ENCODE measurements at regions not wholly inside any gene's neighbourhood (a gene's known extent, or its start where the extent isn't known, plus 50 kb on each side); places are given as distances from the start of the nearest gene placed in this dataset.

- no peaks in the 10 kb centered on the region for H3K27me3 ChIP-seq (ENCODE audit: insufficient read depth, low read length)
- H3K36me3 ChIP-seq (ENCODE audit: insufficient read depth, low read depth, low read length): no peaks in the 10 kb centered on the region
- H3K4me3 ChIP-seq (ENCODE audit: low read length): no peak overlapping the region
- H3K9ac ChIP-seq (ENCODE audit: low read depth, low read length): no peak overlapping the region
- H3K27ac ChIP-seq (ENCODE audit: low read length): no peak overlapping the region
- H3K9me3 ChIP-seq (ENCODE audit: insufficient read depth, low read depth, low read length): no peaks in the 10 kb centered on the region
- no peaks in the 10 kb centered on the region for H3K4me1 ChIP-seq (ENCODE audit: insufficient read depth, low read length)
These were observed 243.2 kb upstream of the NR5A2 start for GRCh38 chr1:199784138-199784895.

- H3K4me3 ChIP-seq (ENCODE audit: low read length): no peak overlapping the region
- H3K27ac ChIP-seq (ENCODE audit: low read length): no peak overlapping the region
- no peaks in the 10 kb centered on the region for H3K27me3 ChIP-seq (ENCODE audit: insufficient read depth, low read length)
- no peaks in the 10 kb centered on the region for H3K36me3 ChIP-seq (ENCODE audit: insufficient read depth, low read depth, low read length)
- H3K9ac ChIP-seq (ENCODE audit: low read depth, low read length): no peak overlapping the region
- H3K9me3 ChIP-seq (ENCODE audit: insufficient read depth, low read depth, low read length): no peaks in the 10 kb centered on the region
- H3K4me1 ChIP-seq (ENCODE audit: insufficient read depth, low read length): no peaks in the 10 kb centered on the region; the same call in 1 of the 2 replicates
These were observed 240.8 kb upstream of the NR5A2 start for GRCh38 chr1:199786695-199787094.

- Histone ChIP-seq H3K9me3 (ENCODE audit: insufficient read depth, low read depth, low read length) (no peaks in the 10 kb centered on the region), H3K4me3 (ENCODE audit: low read length) (no peak overlapping the region), H3K27ac (ENCODE audit: low read length) (no peak overlapping the region), H3K9ac (ENCODE audit: low read depth, low read length) (no peak overlapping the region), H3K4me1 (ENCODE audit: insufficient read depth, low read length) (peaks cover 4% of the 10 kb centered on the region; the same call in 1 of the 2 replicates), H3K36me3 (ENCODE audit: insufficient read depth, low read depth, low read length) (no peaks in the 10 kb centered on the region), H3K27me3 (ENCODE audit: insufficient read depth, low read length) (no peaks in the 10 kb centered on the region)
These were observed 238.4 kb upstream of the NR5A2 start for GRCh38 chr1:199789141-199789540.

GRCh38 chr1:199791495-199791894, 236.0 kb upstream of the NR5A2 start:
- no peak overlapping the region for H3K4me3 ChIP-seq (ENCODE audit: low read length)
- H3K9me3 ChIP-seq (ENCODE audit: insufficient read depth, low read depth, low read length): no peaks in the 10 kb centered on the region
- no peaks in the 10 kb centered on the region for H3K36me3 ChIP-seq (ENCODE audit: insufficient read depth, low read depth, low read length)
- no peaks in the 10 kb centered on the region for H3K27me3 ChIP-seq (ENCODE audit: insufficient read depth, low read length)
- no peak overlapping the region for H3K9ac ChIP-seq (ENCODE audit: low read depth, low read length)
- H3K27ac ChIP-seq (ENCODE audit: low read length): no peak overlapping the region
- peaks cover 4% of the 10 kb centered on the region; the same call in 1 of the 2 replicates for H3K4me1 ChIP-seq (ENCODE audit: insufficient read depth, low read length)

- H3K9me3 ChIP-seq (ENCODE audit: insufficient read depth, low read depth, low read length): no peaks in the 10 kb centered on the region
- H3K27me3 ChIP-seq (ENCODE audit: insufficient read depth, low read length): no peaks in the 10 kb centered on the region
- H3K27ac ChIP-seq (ENCODE audit: low read length): no peak overlapping the region
- no peak overlapping the region for H3K9ac ChIP-seq (ENCODE audit: low read depth, low read length)
- no peaks in the 10 kb centered on the region for H3K36me3 ChIP-seq (ENCODE audit: insufficient read depth, low read depth, low read length)
- peaks cover 4% of the 10 kb centered on the region; the same call in 1 of the 2 replicates for H3K4me1 ChIP-seq (ENCODE audit: insufficient read depth, low read length)
- no peak overlapping the region for H3K4me3 ChIP-seq (ENCODE audit: low read length)
These were observed 234.6 kb upstream of the NR5A2 start for GRCh38 chr1:199792874-199793273.

GRCh38 chr1:199794105-199794863, 233.2 kb upstream of the NR5A2 start:
- H3K4me3 ChIP-seq (ENCODE audit: low read length): no peak overlapping the region

GRCh38 chr1:199799116-199799515, 228.4 kb upstream of the NR5A2 start:
- Histone ChIP-seq H3K36me3 (ENCODE audit: insufficient read depth, low read depth, low read length) (no peaks in the 10 kb centered on the region), H3K9ac (ENCODE audit: low read depth, low read length) (no peak overlapping the region), H3K27ac (ENCODE audit: low read length) (no peak overlapping the region), H3K9me3 (ENCODE audit: insufficient read depth, low read depth, low read length) (no peaks in the 10 kb centered on the region), H3K4me1 (ENCODE audit: insufficient read depth, low read length) (no peaks in the 10 kb centered on the region; the same call in 1 of the 2 replicates), H3K4me3 (ENCODE audit: low read length) (no peak overlapping the region), H3K27me3 (ENCODE audit: insufficient read depth, low read length) (no peaks in the 10 kb centered on the region)

More at GRCh38 chr1:199794105-199794863, 233.2 kb upstream of the NR5A2 start:
- Histone ChIP-seq H3K27ac (ENCODE audit: low read length) (no peak overlapping the region), H3K27me3 (ENCODE audit: insufficient read depth, low read length) (no peaks in the 10 kb centered on the region), H3K4me1 (ENCODE audit: insufficient read depth, low read length) (peaks cover 4% of the 10 kb centered on the region; the same call in 1 of the 2 replicates), H3K9me3 (ENCODE audit: insufficient read depth, low read depth, low read length) (no peaks in the 10 kb centered on the region), H3K36me3 (ENCODE audit: insufficient read depth, low read depth, low read length) (no peaks in the 10 kb centered on the region), H3K9ac (ENCODE audit: low read depth, low read length) (no peak overlapping the region)

GRCh38 chr1:199804526-199804925, 223.0 kb upstream of the NR5A2 start:
- Histone ChIP-seq H3K4me3 (ENCODE audit: low read length) (no peak overlapping the region), H3K36me3 (ENCODE audit: insufficient read depth, low read depth, low read length) (no peaks in the 10 kb centered on the region), H3K9ac (ENCODE audit: low read depth, low read length) (no peak overlapping the region), H3K9me3 (ENCODE audit: insufficient read depth, low read depth, low read length) (no peaks in the 10 kb centered on the region), H3K27ac (ENCODE audit: low read length) (no peak overlapping the region), H3K4me1 (ENCODE audit: insufficient read depth, low read length) (no peaks in the 10 kb centered on the region; the same call in 1 of the 2 replicates), H3K27me3 (ENCODE audit: insufficient read depth, low read length) (no peaks in the 10 kb centered on the region)

GRCh38 chr1:199808110-199808870, 219.2 kb upstream of the NR5A2 start:
- no peak overlapping the region for H3K4me3 ChIP-seq (ENCODE audit: low read length)
- H3K4me1 ChIP-seq (ENCODE audit: insufficient read depth, low read length): no peaks in the 10 kb centered on the region; the same call in 1 of the 2 replicates
- H3K27ac ChIP-seq (ENCODE audit: low read length): no peak overlapping the region
- H3K9ac ChIP-seq (ENCODE audit: low read depth, low read length): no peak overlapping the region
- no peaks in the 10 kb centered on the region for H3K9me3 ChIP-seq (ENCODE audit: insufficient read depth, low read depth, low read length)
- no peaks in the 10 kb centered on the region for H3K36me3 ChIP-seq (ENCODE audit: insufficient read depth, low read depth, low read length)
- no peaks in the 10 kb centered on the region for H3K27me3 ChIP-seq (ENCODE audit: insufficient read depth, low read length)

- H3K4me3 ChIP-seq (ENCODE audit: low read length): no peak overlapping the region
- H3K4me1 ChIP-seq (ENCODE audit: insufficient read depth, low read length): no peaks in the 10 kb centered on the region
- no peak overlapping the region for H3K27ac ChIP-seq (ENCODE audit: low read length)
- H3K9ac ChIP-seq (ENCODE audit: low read depth, low read length): no peak overlapping the region
- no peaks in the 10 kb centered on the region for H3K9me3 ChIP-seq (ENCODE audit: insufficient read depth, low read depth, low read length)
- no peaks in the 10 kb centered on the region for H3K36me3 ChIP-seq (ENCODE audit: insufficient read depth, low read depth, low read length)
- no peaks in the 10 kb centered on the region for H3K27me3 ChIP-seq (ENCODE audit: insufficient read depth, low read length)
These were observed 218.2 kb upstream of the NR5A2 start for GRCh38 chr1:199809311-199809710.

GRCh38 chr1:199811163-199811562, 216.3 kb upstream of the NR5A2 start:
- Histone ChIP-seq H3K36me3 (ENCODE audit: insufficient read depth, low read depth, low read length) (no peaks in the 10 kb centered on the region), H3K9ac (ENCODE audit: low read depth, low read length) (no peak overlapping the region), H3K9me3 (ENCODE audit: insufficient read depth, low read depth, low read length) (no peaks in the 10 kb centered on the region; the same call in 1 of the 2 replicates), H3K27me3 (ENCODE audit: insufficient read depth, low read length) (no peaks in the 10 kb centered on the region), H3K4me1 (ENCODE audit: insufficient read depth, low read length) (no peaks in the 10 kb centered on the region), H3K27ac (ENCODE audit: low read length) (no peak overlapping the region), H3K4me3 (ENCODE audit: low read length) (no peak overlapping the region)

Data from iPS-20b (cell line).